Epithelial cell of proximal tubule (primary cell): ENCODE measurements at regions not wholly inside any gene's neighbourhood (a gene's known extent, or its start where the extent isn't known, plus 50 kb on each side); places are given as distances from the start of the nearest gene placed in this dataset.
A peak's percentile ranks its signal among the peaks of the same experiment; 100 is the strongest.

Experiments
- DNase-seq: peaks from one replicate; pipeline ENCODE4 v3.0.0-alpha.2; 2011; ENCODE audit warnings: low read depth
- H3K4me3 ChIP-seq: 2 replicates; pipeline ENCODE4 v1.5.1; 2011; ENCODE audit warnings: low read depth, mild to moderate bottlenecking, low read length
- CTCF ChIP-seq: conservative IDR thresholded peaks from 2 replicates; pipeline ENCODE4 v1.5.1; 2012; ENCODE audit warnings: low read depth, mild to moderate bottlenecking, low read length

- no peak overlapping the region for H3K4me3 ChIP-seq
- TF ChIP-seq CTCF = no peak
- no peak for DNase-seq
Measured at GRCh38 chrX:42229533-42229932, 306.2 kb upstream of the CASK start.

- TF ChIP-seq CTCF = no peak
- no peak for DNase-seq
- H3K4me3 ChIP-seq = no peak overlapping the region
Measured at GRCh38 chrX:42220666-42221065, 297.3 kb upstream of the CASK start.

- no peak for TF ChIP-seq CTCF
- H3K4me3 ChIP-seq = no peak overlapping the region
- DNase-seq = no peak
Measured at GRCh38 chrX:42220083-42220482, 296.7 kb upstream of the CASK start.

- no peak for TF ChIP-seq CTCF
- no peak overlapping the region for H3K4me3 ChIP-seq
- no peak for DNase-seq
Measured at GRCh38 chrX:42219231-42219630, 295.9 kb upstream of the CASK start.

- H3K4me3 ChIP-seq = no peak overlapping the region
- DNase-seq = no peak
- TF ChIP-seq CTCF = peak; percentile 5
Measured at GRCh38 chrX:42195506-42195905, 272.2 kb upstream of the CASK start.

GRCh38 chrX:42189576-42189975 is 266.2 kb upstream of the CASK start:
- no peak for TF ChIP-seq CTCF
- no peak for DNase-seq

GRCh38 chrX:42188730-42189129 is 265.4 kb upstream of the CASK start:
- TF ChIP-seq CTCF = no peak
- H3K4me3 ChIP-seq = no peak overlapping the region

More at GRCh38 chrX:42189576-42189975, 266.2 kb upstream of the CASK start:
- no peak overlapping the region for H3K4me3 ChIP-seq

More at GRCh38 chrX:42188730-42189129, 265.4 kb upstream of the CASK start:
- no peak for DNase-seq
